Esophagus squamous epithelium (tissue), 4 donors: ENCODE measurements at regions not wholly inside any gene's neighbourhood (a gene's known extent, or its start where the extent isn't known, plus 50 kb on each side); places are given as distances from the start of the nearest gene placed in this dataset.

Experiments
- CTCF ChIP-seq, 6 experiments: fragments of 450-650 bp in 4 of 6; fragments of 200-600 bp in 2 of 6; sonication (generic) in 2 of 6; IDR thresholded peaks; one replicate each; pipeline ENCODE4 v1.5.1; 2016 to 2019; ENCODE audit warnings: antibody characterized with exemption in 6 of 6, mild to moderate bottlenecking in 4 of 6, moderate library complexity in 4 of 6
- POLR2A ChIP-seq, 4 donors: fragments of 450-650 bp; IDR thresholded peaks; one replicate each; pipeline ENCODE4 v1.6.1; 2017; ENCODE audit warnings: antibody characterized with exemption in 4 of 4, mild to moderate bottlenecking in 4 of 4, moderate library complexity in 3 of 4

- TF ChIP-seq CTCF (IDR thresholded peaks at IDR 0.05) = no peak
- no peak for TF ChIP-seq POLR2A (IDR thresholded peaks at IDR 0.05)
Observed at GRCh38 chr2:234836271-234836670, 115.5 kb upstream of the SH3BP4 start.
